HG02884 (cell line): ENCODE measurements at regions not wholly inside any gene's neighbourhood (a gene's known extent, or its start where the extent isn't known, plus 50 kb on each side); places are given as distances from the start of the nearest gene placed in this dataset.

Source experiments
- ATAC-seq: cut with Tn5 transposase; IDR thresholded peaks from one replicate; pipeline ENCODE4 v1.9.1; 2021; ENCODE audit warnings: mild to moderate bottlenecking, moderate library complexity; ENCODE audit not compliant: unreplicated experiment

GRCh38 chr16:56094231-56094630, 97.1 kb upstream of the GNAO1 start:
- no peak for ATAC-seq

GRCh38 chr16:56093055-56093454, 98.2 kb upstream of the GNAO1 start:
- ATAC-seq = no peak

- no peak for ATAC-seq
Measured at GRCh38 chr16:56090076-56090475, 101.2 kb upstream of the GNAO1 start.

GRCh38 chr16:56087626-56088025, 103.7 kb upstream of the GNAO1 start:
- ATAC-seq = no peak

- ATAC-seq = no peak
Measured at GRCh38 chr16:56081371-56081770, 109.9 kb upstream of the GNAO1 start.

GRCh38 chr16:56075732-56076388, 115.4 kb upstream of the GNAO1 start:
- ATAC-seq = no peak

GRCh38 chr16:56073508-56073907, 117.8 kb upstream of the GNAO1 start:
- no peak for ATAC-seq

GRCh38 chr16:56072096-56072495, 119.2 kb upstream of the GNAO1 start:
- ATAC-seq = no peak

GRCh38 chr16:56068816-56069215, 122.5 kb upstream of the GNAO1 start:
- no peak for ATAC-seq

- ATAC-seq = no peak
Measured at GRCh38 chr16:56068314-56068713, 123.0 kb upstream of the GNAO1 start.

GRCh38 chr16:56067406-56067805, 123.9 kb upstream of the GNAO1 start:
- ATAC-seq = no peak

- ATAC-seq = no peak
Measured at GRCh38 chr16:56066617-56067016, 124.7 kb upstream of the GNAO1 start.

- ATAC-seq = no peak
Measured at GRCh38 chr16:56063111-56063510, 128.2 kb upstream of the GNAO1 start.

GRCh38 chr16:56057151-56057550, 134.1 kb upstream of the GNAO1 start:
- no peak for ATAC-seq

GRCh38 chr16:56050916-56051315, 140.4 kb upstream of the GNAO1 start:
- ATAC-seq = no peak

- peak; percentile 95 for ATAC-seq
Measured at GRCh38 chr16:56048425-56049105, 142.7 kb upstream of the GNAO1 start.

- no peak for ATAC-seq
Measured at GRCh38 chr16:56047307-56048234, 143.7 kb upstream of the GNAO1 start.

GRCh38 chr16:56042416-56042815, 148.9 kb upstream of the GNAO1 start:
- ATAC-seq = no peak

- peak; percentile 60 for ATAC-seq
Measured at GRCh38 chr16:56041556-56042140, 149.6 kb upstream of the GNAO1 start.

GRCh38 chr16:56038564-56039098, 152.7 kb upstream of the GNAO1 start:
- ATAC-seq = no peak

- no peak for ATAC-seq
Measured at GRCh38 chr16:56032072-56032471, 156.9 kb upstream of the CES5A start.
